CD4-positive, alpha-beta T cell treated with Interferon alpha-2 for 1 hour (primary cell): ENCODE measurements at regions not wholly inside any gene's neighbourhood (a gene's known extent, or its start where the extent isn't known, plus 50 kb on each side); places are given as distances from the start of the nearest gene placed in this dataset.

Source experiments
- DNase-seq, 2 donors: peaks; one replicate each; pipeline ENCODE4 v3.0.0-alpha.2; 2020 to 2022

GRCh38 chr10:36683421-36683820 is 442.0 kb upstream of the ANKRD30A start:
- no peak for DNase-seq

DNA sequence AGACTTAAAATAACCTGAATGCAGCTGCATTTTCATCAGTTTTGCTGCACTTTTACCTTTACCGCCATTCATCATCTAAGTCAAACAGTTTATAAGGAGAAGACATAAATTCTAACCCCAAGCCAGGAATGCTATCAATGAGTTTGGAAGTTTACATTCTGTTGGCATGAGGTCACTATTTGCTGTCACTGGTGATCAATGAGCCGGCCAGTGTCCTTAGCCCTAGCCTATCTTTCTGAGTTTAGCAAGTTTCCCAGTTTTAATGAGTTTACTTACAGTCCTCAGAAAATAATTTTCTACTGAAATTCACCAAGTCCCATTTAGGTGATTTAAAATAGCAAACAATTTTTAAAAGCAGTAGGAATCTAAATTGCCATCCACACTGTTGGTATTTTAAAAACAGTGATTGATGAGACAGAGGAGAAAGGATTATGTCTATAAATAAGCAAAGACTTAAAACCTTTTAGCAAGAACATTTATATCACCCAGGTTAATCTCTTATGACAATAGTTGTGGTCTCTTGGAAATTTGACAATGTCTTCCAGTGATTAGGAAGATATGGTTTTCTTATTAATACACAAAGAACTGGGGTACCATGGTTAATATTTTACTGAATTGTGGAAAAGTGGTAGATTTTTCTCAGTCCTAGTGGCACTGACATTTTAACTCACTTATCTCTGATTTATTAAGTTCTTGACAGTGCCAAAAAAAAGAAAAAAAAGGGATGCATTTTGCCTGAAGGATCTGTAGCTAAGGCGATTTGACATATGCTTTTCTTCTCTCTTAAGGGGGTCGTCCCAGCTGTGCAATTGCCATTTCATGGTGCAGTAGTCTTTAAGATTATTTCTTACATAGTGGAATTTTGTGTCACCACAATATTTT is 443.4 kb upstream of the ANKRD30A start:
- no peak for DNase-seq

DNA sequence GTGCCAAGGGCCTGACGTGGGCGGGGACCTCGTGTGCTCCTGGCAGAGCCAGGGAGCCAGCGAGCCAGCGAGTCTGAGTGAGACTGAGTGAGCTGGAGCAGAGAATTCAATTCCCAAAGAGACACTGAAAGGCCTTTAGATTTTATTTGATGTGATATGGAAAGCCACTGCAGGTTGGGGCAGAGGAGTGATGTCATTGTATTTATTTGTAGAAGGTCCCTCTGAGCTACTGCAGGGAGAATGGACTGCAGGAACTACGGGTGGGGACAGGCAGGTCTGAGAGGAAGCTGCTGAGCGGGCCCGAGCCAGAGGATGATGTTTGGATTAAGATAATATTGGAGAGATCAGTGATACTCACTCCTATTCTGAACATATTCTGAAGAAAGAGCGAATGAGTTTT is 445.8 kb upstream of the ANKRD30A start:
- no peak for DNase-seq

- no peak for DNase-seq
Measured at GRCh38 chr10:36677431-36677768, 448.0 kb upstream of the ANKRD30A start.

- DNase-seq: no peak
Measured at GRCh38 chr10:36676756-36677430, 448.5 kb upstream of the ANKRD30A start.

DNA sequence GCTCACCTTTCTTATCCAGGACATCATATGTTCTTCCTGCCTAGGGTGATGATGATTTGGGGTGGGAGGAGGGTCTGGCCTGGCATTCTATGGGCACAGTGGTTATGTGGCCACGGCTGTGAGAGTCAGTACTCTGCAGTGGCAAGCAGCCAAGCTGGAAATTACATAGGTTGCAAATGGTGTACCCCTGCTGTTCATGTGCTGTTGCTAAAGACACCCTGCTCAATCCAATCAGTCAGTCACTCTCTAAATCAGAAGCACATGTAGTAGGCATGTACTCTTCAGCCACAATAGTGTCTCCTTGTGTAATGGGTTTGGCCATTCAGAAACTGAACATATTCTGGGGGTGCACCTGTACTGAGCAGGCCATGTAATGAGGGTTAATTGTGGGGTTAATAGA is 449.1 kb upstream of the ANKRD30A start:
- DNase-seq: no peak

DNA sequence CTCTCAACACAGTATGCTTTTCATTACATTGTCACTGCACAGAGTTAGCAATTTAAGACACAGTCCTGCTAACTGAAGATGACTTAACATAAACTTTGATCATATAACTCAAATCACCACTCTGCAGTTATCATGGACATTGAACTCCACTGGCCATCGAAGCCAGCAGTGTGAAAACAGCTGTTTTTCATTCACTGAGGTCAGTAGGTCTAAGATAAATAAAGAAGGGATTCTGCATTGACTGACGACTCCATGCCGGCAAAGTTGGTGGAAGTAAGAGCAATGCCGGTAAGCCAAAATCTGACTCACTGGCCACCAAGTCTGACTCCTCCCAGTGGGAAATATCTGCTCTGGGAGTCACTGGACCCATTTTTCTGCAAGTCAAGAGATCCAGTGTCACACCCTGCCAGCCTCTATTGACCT is 449.9 kb upstream of the ANKRD30A start:
- no peak for DNase-seq

DNA sequence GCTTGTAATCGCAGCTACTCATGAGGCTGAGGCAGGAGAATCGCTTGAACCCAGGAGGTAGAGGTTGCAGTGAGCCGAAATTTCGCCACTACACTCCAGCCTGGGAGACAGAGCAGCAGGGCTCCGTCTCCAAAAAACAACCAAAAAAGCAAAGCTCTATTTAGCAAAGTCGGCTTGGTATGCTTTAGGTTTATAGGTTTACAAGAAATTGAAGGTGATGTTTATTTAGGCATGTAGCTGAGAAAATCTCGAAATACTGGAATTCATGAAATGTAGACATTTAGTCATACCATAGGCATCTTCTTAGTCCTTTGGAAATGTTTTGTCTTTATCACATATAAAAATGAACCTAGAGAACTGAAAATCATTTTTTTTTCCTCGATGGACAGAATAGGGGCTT is 453.8 kb upstream of the ANKRD30A start:
- DNase-seq: no peak

GRCh38 chr10:36670621-36671402 is 454.6 kb upstream of the ANKRD30A start:
- no peak for DNase-seq

DNA sequence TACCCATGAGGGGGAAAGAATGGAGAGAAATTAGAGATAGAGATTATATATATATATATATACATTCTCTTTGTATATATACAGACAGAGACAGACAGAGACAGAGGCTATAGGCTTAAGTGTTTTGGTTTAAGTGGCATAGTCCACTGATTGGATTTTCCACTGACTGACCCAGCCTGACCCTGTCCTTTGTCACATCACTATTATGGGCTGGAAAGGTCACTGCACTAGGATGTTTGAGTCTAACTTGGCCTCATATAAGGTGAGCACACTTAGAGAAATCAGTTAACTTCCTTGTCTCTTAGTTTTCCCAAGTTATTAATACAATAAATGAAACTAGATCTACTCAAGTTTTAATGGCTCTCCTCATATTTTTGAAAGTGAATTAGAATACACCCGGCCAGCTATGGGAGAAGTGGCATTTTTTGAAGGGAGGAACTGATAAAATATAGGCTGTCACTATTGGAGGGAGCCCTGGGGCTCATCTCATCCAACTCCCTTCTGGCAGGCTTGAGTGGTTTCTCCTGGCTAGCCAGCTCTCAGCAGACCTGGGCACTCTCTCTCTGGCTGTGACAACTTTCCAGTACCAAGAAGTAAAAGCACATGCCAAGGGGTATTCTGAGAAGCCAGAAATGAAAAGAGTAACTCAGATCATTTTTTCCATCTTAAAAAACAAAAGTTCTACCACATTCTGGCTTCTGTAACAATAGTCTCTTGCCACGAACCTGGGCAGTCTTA is 455.6 kb upstream of the ANKRD30A start:
- no peak for DNase-seq

DNA sequence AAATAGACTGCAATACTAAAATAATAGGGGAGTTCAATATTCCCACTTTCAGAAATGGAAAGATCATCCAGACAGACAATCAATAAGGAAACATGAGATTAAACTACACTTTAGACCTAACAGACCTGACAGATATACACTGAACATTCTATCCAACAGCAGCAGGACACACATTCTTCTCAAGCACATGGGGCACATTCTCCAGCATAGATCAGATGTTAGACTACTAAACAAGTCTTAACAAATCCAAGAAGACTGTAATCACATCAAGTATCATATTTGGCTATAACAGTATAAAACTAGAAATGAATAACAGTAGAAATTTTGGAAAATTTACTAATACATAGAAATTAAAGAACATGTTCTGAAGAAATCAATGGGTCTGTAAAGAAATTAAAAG is 458.9 kb upstream of the ANKRD30A start:
- no peak for DNase-seq

DNA sequence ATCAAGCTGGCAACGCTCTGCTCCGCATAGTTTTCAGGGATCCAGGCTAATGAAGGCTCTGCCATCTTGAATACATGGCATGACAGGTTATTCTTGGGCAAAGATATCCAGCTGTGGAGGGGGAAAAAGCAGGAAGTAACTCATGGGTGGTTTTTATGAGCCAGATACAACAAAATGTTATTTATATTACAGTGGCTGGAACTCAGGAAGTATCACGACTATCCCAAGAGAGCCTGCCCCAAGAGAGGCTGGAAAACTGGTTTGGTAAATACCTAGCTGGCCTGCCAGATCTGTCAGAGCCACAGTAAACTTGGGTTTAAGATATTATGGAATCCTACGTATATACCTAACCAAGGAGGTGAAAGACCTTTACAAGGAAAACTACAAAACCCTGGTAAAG is 462.8 kb upstream of the ANKRD30A start:
- DNase-seq: no peak

DNA sequence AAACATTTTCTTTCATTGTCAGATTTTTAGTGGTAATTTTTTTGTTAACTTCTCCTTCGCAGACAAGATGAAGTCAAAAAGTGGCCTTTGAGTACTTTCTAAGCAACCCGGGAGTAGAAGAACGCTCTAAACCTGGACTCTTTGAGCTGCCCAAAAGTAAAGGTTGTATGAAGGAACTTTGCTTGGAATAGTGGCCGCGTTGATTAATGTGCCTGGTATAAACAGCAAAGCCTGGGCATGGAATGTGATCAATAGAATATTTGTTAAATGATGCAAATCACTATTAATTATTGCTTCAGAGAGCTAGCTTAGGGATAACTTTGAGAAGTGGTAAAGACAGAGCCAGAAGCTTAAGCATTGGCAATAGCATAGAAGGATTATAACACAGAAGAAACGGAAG is 475.1 kb upstream of the ANKRD30A start:
- DNase-seq: no peak

- DNase-seq: no peak
Measured at GRCh38 chr10:36647540-36647939, 477.9 kb upstream of the ANKRD30A start.

DNA sequence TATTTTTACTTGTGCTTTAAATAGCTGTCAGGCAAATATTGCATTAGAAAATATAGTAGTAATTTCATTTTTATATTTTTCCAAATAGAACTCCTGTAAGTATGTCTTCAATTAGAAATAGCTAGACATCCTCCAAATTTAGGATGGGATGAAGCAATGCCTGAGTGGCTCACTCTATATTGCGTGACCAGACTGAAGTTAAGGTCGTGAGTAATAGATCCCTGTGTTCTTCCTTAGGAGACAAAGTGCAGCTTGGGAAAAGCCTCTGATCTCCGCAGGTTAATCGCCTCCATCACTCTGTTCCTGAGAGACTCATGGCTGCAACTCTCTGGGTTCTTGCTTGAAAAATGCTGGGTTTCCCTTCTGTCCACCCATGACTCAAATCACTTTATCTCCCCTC is 484.8 kb upstream of the ANKRD30A start:
- no peak for DNase-seq

- no peak for DNase-seq
Measured at GRCh38 chr10:36638462-36639155, 486.8 kb upstream of the ANKRD30A start.

GRCh38 chr10:36636879-36637278 is 488.5 kb upstream of the ANKRD30A start:
- no peak for DNase-seq

- no peak for DNase-seq
Measured at GRCh38 chr10:36636285-36636839, 489.0 kb upstream of the ANKRD30A start.

DNA sequence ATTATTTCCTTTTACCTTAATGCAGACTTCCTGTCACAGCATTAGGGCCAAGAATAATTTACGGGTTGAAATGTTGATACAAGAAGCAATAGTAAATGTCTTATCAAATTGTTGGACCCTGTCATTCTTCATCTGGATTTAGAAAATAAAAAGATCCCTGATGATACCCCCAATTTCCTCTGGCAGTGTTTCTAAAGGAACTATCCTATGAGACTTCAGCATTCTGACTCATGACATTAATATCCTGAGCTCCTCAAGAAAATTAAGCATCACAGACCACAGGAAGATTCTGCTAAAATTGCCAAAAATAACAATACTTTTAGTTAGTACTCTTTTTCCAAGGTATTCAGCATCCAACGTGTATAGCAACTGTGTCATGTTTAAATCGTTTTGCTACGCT is 490.5 kb upstream of the ANKRD30A start:
- DNase-seq: no peak

DNA sequence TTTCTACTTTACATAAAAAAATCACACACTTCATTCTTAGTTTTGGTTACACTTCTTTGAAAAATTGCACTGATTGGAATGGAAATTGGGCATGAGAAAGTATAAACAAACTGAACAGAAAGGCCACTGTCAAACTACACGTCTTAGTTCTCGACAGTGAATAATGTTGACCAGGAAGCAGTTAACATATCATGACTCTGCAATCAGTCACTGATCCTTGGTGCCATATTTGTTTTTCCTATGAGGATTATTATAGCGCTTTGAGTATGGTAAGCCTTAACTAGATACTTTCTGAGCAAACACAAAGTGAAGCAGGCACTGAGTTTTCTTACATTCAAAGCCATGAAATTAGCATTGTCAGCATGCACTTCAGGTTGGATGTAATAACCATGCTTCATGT is 495.1 kb upstream of the ANKRD30A start:
- no peak for DNase-seq

DNA sequence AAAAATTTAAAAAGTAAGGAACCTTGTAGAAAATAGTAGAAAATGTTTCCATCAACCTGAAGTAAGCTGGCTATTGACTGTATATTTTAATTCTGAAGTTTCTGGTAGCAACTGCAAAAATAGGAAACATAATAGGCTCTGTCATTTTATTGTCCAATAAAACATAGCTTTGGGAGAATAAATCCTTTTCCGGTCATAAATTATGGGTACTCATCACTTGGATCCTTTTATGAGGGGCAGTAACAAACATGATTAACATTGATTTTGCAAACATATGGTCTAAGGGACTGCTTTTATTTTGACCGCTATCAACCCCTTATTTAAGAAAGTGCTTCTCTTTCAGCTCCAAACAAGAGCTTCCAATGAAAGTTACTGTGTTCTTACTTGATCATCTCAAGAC is 495.9 kb upstream of the ANKRD30A start:
- DNase-seq: no peak

GRCh38 chr10:36624551-36625100 is 500.8 kb upstream of the ANKRD30A start:
- no peak for DNase-seq
